Stimulated activated naive CD4-positive, alpha-beta T cell treated with Interleukin-2 at 50 U/mL for 16 hours (primary cell): ENCODE measurements at regions not wholly inside any gene's neighbourhood (a gene's known extent, or its start where the extent isn't known, plus 50 kb on each side); places are given as distances from the start of the nearest gene placed in this dataset.

Experiments used
- DNase-seq: peaks from one replicate; lab custom pipeline; 2025; lab: John Stamatoyannopoulos, UW

- no peak for DNase-seq
Measured at GRCh38 chr18:51724790-51725721, 527.6 kb upstream of the MEX3C start.

GRCh38 chr18:51726614-51727013, 529.1 kb upstream of the MEX3C start:
- DNase-seq, result no peak

- no peak for DNase-seq
Measured at GRCh38 chr18:51727780-51728179, 530.3 kb upstream of the MEX3C start.

- no peak for DNase-seq
Measured at GRCh38 chr18:51731070-51731469, 533.6 kb upstream of the MEX3C start.

GRCh38 chr18:51734576-51734975, 537.1 kb upstream of the MEX3C start:
- DNase-seq, result no peak

GRCh38 chr18:51739044-51739666, 541.7 kb upstream of the MEX3C start:
- DNase-seq, result no peak

GRCh38 chr18:51751901-51752300, 554.4 kb upstream of the MEX3C start:
- DNase-seq, result no peak

GRCh38 chr18:51753365-51754057, 556.0 kb upstream of the MEX3C start:
- no peak for DNase-seq

- DNase-seq, result no peak
Measured at GRCh38 chr18:51754566-51754965, 557.1 kb upstream of the MEX3C start.

GRCh38 chr18:51757255-51757924, 559.9 kb upstream of the MEX3C start:
- no peak for DNase-seq

GRCh38 chr18:51762373-51762772, 564.9 kb upstream of the MEX3C start:
- DNase-seq, result no peak

GRCh38 chr18:51765606-51766360, 568.3 kb upstream of the MEX3C start:
- no peak for DNase-seq

GRCh38 chr18:51767293-51767692, 569.8 kb upstream of the MEX3C start:
- no peak for DNase-seq

- DNase-seq, result no peak
Measured at GRCh38 chr18:51778115-51778514, 561.9 kb upstream of the DCC start.

- no peak for DNase-seq
Measured at GRCh38 chr18:51789871-51790270, 550.1 kb upstream of the DCC start.

- no peak for DNase-seq
Measured at GRCh38 chr18:51801514-51801913, 538.5 kb upstream of the DCC start.

GRCh38 chr18:51802569-51803428, 537.2 kb upstream of the DCC start:
- DNase-seq, result no peak

- no peak for DNase-seq
Measured at GRCh38 chr18:51807336-51807735, 532.7 kb upstream of the DCC start.

GRCh38 chr18:51811883-51812282, 528.1 kb upstream of the DCC start:
- DNase-seq, result no peak

GRCh38 chr18:51813740-51814139, 526.3 kb upstream of the DCC start:
- no peak for DNase-seq

- DNase-seq, result no peak
Measured at GRCh38 chr18:51821610-51822009, 518.4 kb upstream of the DCC start.
